Liver (tissue), 3 donors: ENCODE measurements at regions not wholly inside any gene's neighbourhood (a gene's known extent, or its start where the extent isn't known, plus 50 kb on each side); places are given as distances from the start of the nearest gene placed in this dataset.

Experiments used
- EGR1 ChIP-seq, 2 donors: IDR thresholded peaks; 2 replicates each; pipeline ENCODE4 v1.6.1; 2016 to 2018; ENCODE audit warnings: antibody characterized with exemption in 2 of 2, low read depth in 2 of 2
- RXRA ChIP-seq, 2 donors: IDR thresholded peaks; 2 replicates each; pipeline ENCODE4 v1.6.1; 2017 to 2018; ENCODE audit warnings: antibody characterized with exemption in 2 of 2, mild to moderate bottlenecking in 1 of 2
- TF ChIP-seq, protein P1 (sequence below): IDR thresholded peaks from 2 replicates; pipeline ENCODE4 v1.6.1; 2016; ENCODE audit warnings: antibody characterized with exemption, mild to moderate bottlenecking
- TF ChIP-seq, protein P2 (sequence below): IDR thresholded peaks from 2 replicates; pipeline ENCODE4 v1.6.1; 2016; ENCODE audit warnings: antibody characterized with exemption
- TF ChIP-seq, protein P3 (sequence below): fragments of 150-350 bp; IDR thresholded peaks from 2 replicates; pipeline ENCODE4 v1.5.1; 2017; ENCODE audit warnings: improper control_type of control experiment, low read depth, low read length; ENCODE audit not compliant: missing input control
- donor health status: healthy.
- donor health status: healthy.

DNA sequence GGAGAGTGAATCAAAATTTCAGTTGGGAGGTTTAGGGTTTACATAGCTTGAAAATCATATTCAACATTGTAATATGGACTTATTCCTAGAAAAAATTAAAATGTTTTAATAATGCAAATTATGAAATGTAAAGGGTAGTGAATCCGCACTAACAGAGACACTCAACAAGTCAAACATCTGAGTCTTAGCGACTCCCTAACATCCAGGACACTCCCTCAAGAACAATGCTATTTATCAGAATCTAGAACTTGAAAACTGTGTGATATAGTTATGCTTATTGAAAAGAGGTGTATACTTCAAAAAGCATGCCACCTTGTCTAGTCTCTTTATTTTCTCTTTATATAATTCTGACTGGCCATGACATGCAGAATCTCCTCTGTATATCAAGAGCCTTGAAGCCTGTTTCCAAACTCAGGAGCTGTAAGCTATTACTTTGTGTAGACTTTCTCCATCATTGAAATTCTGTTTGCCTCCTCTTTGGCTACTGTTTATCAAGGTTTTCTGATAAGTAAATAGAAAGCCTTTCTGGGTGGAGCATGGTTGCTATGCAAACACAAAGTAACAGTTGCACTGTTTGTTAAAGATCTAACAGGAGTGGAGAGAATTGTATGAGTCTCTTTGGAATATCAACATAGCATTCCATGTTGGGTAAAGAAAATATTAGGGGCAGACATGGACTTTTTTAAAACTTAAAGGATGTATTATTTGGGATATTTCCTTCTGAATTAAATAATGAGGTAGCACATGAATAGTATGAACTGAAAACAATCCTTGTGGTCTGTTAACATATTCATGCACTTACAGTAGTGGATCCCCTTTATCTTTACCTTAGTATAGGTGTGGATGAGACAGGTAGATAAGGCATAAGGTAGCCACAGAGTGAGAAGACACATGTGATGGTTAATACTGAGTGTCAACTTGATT, 56.4 kb upstream of the MBNL2 start:
- TF ChIP-seq, protein P1, sequence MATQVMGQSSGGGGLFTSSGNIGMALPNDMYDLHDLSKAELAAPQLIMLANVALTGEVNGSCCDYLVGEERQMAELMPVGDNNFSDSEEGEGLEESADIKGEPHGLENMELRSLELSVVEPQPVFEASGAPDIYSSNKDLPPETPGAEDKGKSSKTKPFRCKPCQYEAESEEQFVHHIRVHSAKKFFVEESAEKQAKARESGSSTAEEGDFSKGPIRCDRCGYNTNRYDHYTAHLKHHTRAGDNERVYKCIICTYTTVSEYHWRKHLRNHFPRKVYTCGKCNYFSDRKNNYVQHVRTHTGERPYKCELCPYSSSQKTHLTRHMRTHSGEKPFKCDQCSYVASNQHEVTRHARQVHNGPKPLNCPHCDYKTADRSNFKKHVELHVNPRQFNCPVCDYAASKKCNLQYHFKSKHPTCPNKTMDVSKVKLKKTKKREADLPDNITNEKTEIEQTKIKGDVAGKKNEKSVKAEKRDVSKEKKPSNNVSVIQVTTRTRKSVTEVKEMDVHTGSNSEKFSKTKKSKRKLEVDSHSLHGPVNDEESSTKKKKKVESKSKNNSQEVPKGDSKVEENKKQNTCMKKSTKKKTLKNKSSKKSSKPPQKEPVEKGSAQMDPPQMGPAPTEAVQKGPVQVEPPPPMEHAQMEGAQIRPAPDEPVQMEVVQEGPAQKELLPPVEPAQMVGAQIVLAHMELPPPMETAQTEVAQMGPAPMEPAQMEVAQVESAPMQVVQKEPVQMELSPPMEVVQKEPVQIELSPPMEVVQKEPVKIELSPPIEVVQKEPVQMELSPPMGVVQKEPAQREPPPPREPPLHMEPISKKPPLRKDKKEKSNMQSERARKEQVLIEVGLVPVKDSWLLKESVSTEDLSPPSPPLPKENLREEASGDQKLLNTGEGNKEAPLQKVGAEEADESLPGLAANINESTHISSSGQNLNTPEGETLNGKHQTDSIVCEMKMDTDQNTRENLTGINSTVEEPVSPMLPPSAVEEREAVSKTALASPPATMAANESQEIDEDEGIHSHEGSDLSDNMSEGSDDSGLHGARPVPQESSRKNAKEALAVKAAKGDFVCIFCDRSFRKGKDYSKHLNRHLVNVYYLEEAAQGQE, result no peak
- no peak for TF ChIP-seq RXRA (IDR thresholded peaks at IDR 0.05)
- TF ChIP-seq, protein P2, sequence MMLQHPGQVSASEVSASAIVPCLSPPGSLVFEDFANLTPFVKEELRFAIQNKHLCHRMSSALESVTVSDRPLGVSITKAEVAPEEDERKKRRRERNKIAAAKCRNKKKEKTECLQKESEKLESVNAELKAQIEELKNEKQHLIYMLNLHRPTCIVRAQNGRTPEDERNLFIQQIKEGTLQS, result no peak
- no peak for TF ChIP-seq EGR1 (IDR thresholded peaks at IDR 0.05; ENCODE audit: low read depth in 2 of 2)
- TF ChIP-seq, protein P3, sequence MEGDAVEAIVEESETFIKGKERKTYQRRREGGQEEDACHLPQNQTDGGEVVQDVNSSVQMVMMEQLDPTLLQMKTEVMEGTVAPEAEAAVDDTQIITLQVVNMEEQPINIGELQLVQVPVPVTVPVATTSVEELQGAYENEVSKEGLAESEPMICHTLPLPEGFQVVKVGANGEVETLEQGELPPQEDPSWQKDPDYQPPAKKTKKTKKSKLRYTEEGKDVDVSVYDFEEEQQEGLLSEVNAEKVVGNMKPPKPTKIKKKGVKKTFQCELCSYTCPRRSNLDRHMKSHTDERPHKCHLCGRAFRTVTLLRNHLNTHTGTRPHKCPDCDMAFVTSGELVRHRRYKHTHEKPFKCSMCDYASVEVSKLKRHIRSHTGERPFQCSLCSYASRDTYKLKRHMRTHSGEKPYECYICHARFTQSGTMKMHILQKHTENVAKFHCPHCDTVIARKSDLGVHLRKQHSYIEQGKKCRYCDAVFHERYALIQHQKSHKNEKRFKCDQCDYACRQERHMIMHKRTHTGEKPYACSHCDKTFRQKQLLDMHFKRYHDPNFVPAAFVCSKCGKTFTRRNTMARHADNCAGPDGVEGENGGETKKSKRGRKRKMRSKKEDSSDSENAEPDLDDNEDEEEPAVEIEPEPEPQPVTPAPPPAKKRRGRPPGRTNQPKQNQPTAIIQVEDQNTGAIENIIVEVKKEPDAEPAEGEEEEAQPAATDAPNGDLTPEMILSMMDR, result no peak
